H9 (cell line): ENCODE measurements at regions not wholly inside any gene's neighbourhood (a gene's known extent, or its start where the extent isn't known, plus 50 kb on each side); places are given as distances from the start of the nearest gene placed in this dataset.

Source experiments
- DNase-seq: peaks from one replicate; pipeline ENCODE4 v3.0.0-alpha.2; 2017
- H2AFZ ChIP-seq: one replicate; pipeline ENCODE4 v1.6.1; 2013; ENCODE audit warnings: mild to moderate bottlenecking, low read length, control low read depth, moderate library complexity
- H2AK5ac ChIP-seq: 2 replicates; pipeline ENCODE4 v1.6.1; 2013; ENCODE audit warnings: low read length, control low read depth, mixed read lengths; ENCODE audit not compliant: insufficient read length
- H2BK120ac ChIP-seq: one replicate; pipeline ENCODE4 v1.6.1; 2013; ENCODE audit warnings: low read depth, mild to moderate bottlenecking, low read length, control low read depth, inconsistent platforms; ENCODE audit not compliant: poor library complexity, severe bottlenecking
- H2BK12ac ChIP-seq: 2 replicates; pipeline ENCODE4 v1.6.1; 2013; ENCODE audit warnings: low read length, control low read depth, mixed read lengths, low read depth; ENCODE audit not compliant: insufficient read length
- H2BK15ac ChIP-seq: 2 replicates; pipeline ENCODE4 v1.6.1; 2013; ENCODE audit warnings: low read depth, low read length, control low read depth
- H2BK20ac ChIP-seq: one replicate; pipeline ENCODE4 v1.6.1; 2013; ENCODE audit warnings: low read depth, mild to moderate bottlenecking, low read length, control low read depth, inconsistent platforms; ENCODE audit not compliant: poor library complexity, severe bottlenecking
- H2BK5ac ChIP-seq: 2 replicates; pipeline ENCODE4 v1.6.1; 2013; ENCODE audit warnings: low read length, control low read depth, mixed read lengths; ENCODE audit not compliant: insufficient read length
- H3K14ac ChIP-seq: 2 replicates; pipeline ENCODE4 v1.6.1; 2013; ENCODE audit warnings: low read length, control low read depth; ENCODE audit not compliant: insufficient read depth
- H3K18ac ChIP-seq: 2 replicates; pipeline ENCODE4 v1.6.1; 2013; ENCODE audit warnings: low read depth, mild to moderate bottlenecking, mixed read lengths, low read length, control low read depth; ENCODE audit not compliant: insufficient read length
- H3K23ac ChIP-seq: 2 replicates; pipeline ENCODE4 v1.6.1; 2013; ENCODE audit warnings: low read length, control low read depth, mixed read lengths, low read depth; ENCODE audit not compliant: insufficient read length
- H3K23me2 ChIP-seq: 2 replicates; pipeline ENCODE4 v1.6.1; 2013; ENCODE audit warnings: low read depth, mild to moderate bottlenecking, mixed read lengths, low read length, control low read depth; ENCODE audit not compliant: insufficient read length, poor library complexity, severe bottlenecking
- H3K27ac ChIP-seq: 2 replicates; pipeline ENCODE4 v1.5.1; 2013; ENCODE audit warnings: low read length, control low read depth, mixed read lengths, low read depth; ENCODE audit not compliant: insufficient read length
- H3K27me3 ChIP-seq: 2 replicates; pipeline ENCODE4 v1.6.1; 2013; ENCODE audit warnings: low read length, control low read depth, inconsistent platforms; ENCODE audit not compliant: insufficient read depth
- H3K4ac ChIP-seq: 2 replicates; pipeline ENCODE4 v1.6.1; 2013; ENCODE audit warnings: low read depth, mild to moderate bottlenecking, control low read depth, inconsistent platforms, low read length, moderate library complexity
- H3K4me1 ChIP-seq: 2 replicates; pipeline ENCODE4 v1.6.1; 2013; ENCODE audit warnings: low read length, control low read depth, inconsistent platforms; ENCODE audit not compliant: insufficient read depth
- H3K4me2 ChIP-seq: 2 replicates; pipeline ENCODE4 v1.6.1; 2013; ENCODE audit warnings: low read length, control low read depth, mixed read lengths; ENCODE audit not compliant: insufficient read length, insufficient read depth
- H3K56ac ChIP-seq: 2 replicates; pipeline ENCODE4 v1.6.1; 2013; ENCODE audit warnings: low read depth, mild to moderate bottlenecking, mixed read lengths, low read length, control low read depth; ENCODE audit not compliant: insufficient read length
- H3K79me1 ChIP-seq: 2 replicates; pipeline ENCODE4 v1.6.1; 2013; ENCODE audit warnings: low read depth, mild to moderate bottlenecking, moderate library complexity, low read length, control low read depth, inconsistent platforms; ENCODE audit not compliant: insufficient read depth, poor library complexity, severe bottlenecking
- H3K79me2 ChIP-seq: 2 replicates; pipeline ENCODE4 v1.6.1; 2013; ENCODE audit warnings: low read length, control low read depth, inconsistent platforms; ENCODE audit not compliant: insufficient read depth
- H3K9ac ChIP-seq: 2 replicates; pipeline ENCODE4 v1.6.1; 2013; ENCODE audit warnings: low read length, control low read depth, mixed read lengths; ENCODE audit not compliant: insufficient read length; ENCODE audit errors: extremely low read depth
- H3K9me3 ChIP-seq: one replicate; pipeline ENCODE4 v1.6.1; 2013; ENCODE audit warnings: low read depth, low read length, inconsistent platforms; ENCODE audit not compliant: control insufficient read depth
- H3T11ph ChIP-seq: one replicate; pipeline ENCODE4 v1.6.1; 2013; ENCODE audit warnings: mild to moderate bottlenecking, low read length, control low read depth, inconsistent platforms
- H4K20me1 ChIP-seq: one replicate; pipeline ENCODE4 v1.6.1; 2013; ENCODE audit not compliant: control insufficient read depth, insufficient read length, insufficient read depth
- H4K5ac ChIP-seq: 2 replicates; pipeline ENCODE4 v1.6.1; 2013; ENCODE audit warnings: low read depth, mild to moderate bottlenecking, mixed read lengths, low read length, control low read depth; ENCODE audit not compliant: insufficient read length
- H4K8ac ChIP-seq: replicated peaks from 2 replicates; pipeline ENCODE4 v1.6.1; 2013; ENCODE audit warnings: low read length, control low read depth, mixed read lengths, low read depth; ENCODE audit not compliant: insufficient read length
- H4K91ac ChIP-seq: 2 replicates; pipeline ENCODE4 v1.6.1; 2013; ENCODE audit warnings: low read depth, mild to moderate bottlenecking, moderate library complexity, mixed read lengths, low read length, control low read depth; ENCODE audit not compliant: insufficient read length
- H3K27ac Mint-ChIP-seq, 3 experiments: 2 replicates in 2 of 3; 3 replicates in 1 of 3; pipeline ENCODE4 v1.8.0; 2020 to 2021; ENCODE audit warnings: mixed read lengths in 3 of 3, mild to moderate bottlenecking in 1 of 3, moderate library complexity in 1 of 3
- H3K27me3 Mint-ChIP-seq: 2 replicates; pipeline ENCODE4 v1.8.0; 2021; ENCODE audit warnings: low read depth, mild to moderate bottlenecking, moderate library complexity, mixed read lengths
- H3K36me3 Mint-ChIP-seq, 3 experiments: 2 replicates in 2 of 3; 3 replicates in 1 of 3; pipeline ENCODE4 v1.8.0; 2020 to 2021; ENCODE audit warnings: low read depth in 3 of 3, mixed read lengths in 3 of 3; ENCODE audit not compliant: insufficient read depth in 1 of 3
- H3K4me1 Mint-ChIP-seq, 2 experiments: 2 replicates each; pipeline ENCODE4 v1.8.0; 2020; ENCODE audit warnings: mixed read lengths in 2 of 2
- H3K4me3 Mint-ChIP-seq, 2 experiments: 2 replicates in 1 of 2; 3 replicates in 1 of 2; pipeline ENCODE4 v1.8.0; 2020 to 2021; ENCODE audit warnings: mild to moderate bottlenecking in 2 of 2, mixed read lengths in 2 of 2, moderate library complexity in 1 of 2
- H3K9me3 Mint-ChIP-seq, 2 experiments: 2 replicates in 1 of 2; 3 replicates in 1 of 2; pipeline ENCODE4 v1.8.0; 2020; ENCODE audit warnings: mild to moderate bottlenecking in 2 of 2, mixed read lengths in 2 of 2, moderate library complexity in 1 of 2
- WGBS: extraction: QIAGEN DNeasy Blood & Tissue Kit; methylation state at CpG from one replicate; pipeline ENCODE4 v1.1.7; 2013; ENCODE audit warnings: missing lambda C conversion rate, low lambda C conversion rate, mixed read lengths; ENCODE audit not compliant: insufficient read length; ENCODE audit errors: extremely low coverage; 5-methylcytosine and 5-hydroxymethylcytosine counted together
- TF ChIP-seq, protein P1 (sequence below): fragments of 200-600 bp; sonication (generic); conservative IDR thresholded peaks from 3 replicates; pipeline ENCODE4 v1.8.0; 2021; ENCODE audit warnings: antibody characterized with exemption, mild to moderate bottlenecking

DNA sequence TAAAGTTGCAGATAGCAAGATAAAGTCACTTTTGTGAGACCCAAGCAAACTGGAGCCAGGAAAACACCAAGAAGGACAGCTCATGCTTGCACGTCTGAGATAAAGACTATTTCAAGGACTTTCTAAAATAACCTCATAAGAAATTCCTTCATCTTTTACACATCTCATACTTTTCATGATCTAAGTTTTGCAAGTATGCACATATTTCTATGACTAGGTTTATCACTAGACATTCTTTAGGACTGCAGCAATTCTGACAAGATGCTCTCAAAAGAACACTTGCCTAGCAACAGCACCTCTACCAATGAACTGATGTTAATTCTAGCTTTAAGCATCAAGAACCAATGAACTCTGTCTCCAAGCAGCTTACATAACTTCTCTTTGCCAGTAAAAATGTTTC, 457.6 kb downstream of the SEMA3D start:
- no peaks in the 10 kb centered on the region for H3K9me3 ChIP-seq
- H2BK15ac ChIP-seq = no peak overlapping the region
- Mint-ChIP-seq H3K27me3 (no peaks in the 10 kb centered on the region), H3K9me3 (peaks cover 9% of the 10 kb centered on the region in 2 experiments; a peak in 4 of 5 replicates), H3K27ac (no peak overlapping the region), H3K36me3 (peaks cover 4 to 22% (median 4%) of the 10 kb centered on the region in 3 experiments; a peak in 6 of 7 replicates), H3K4me3 (no peak overlapping the region), H3K4me1 (no peaks in the 10 kb centered on the region)
- H3K4me2 ChIP-seq = no peak overlapping the region
- no peaks in the 10 kb centered on the region for H3K4me1 ChIP-seq
- no peak overlapping the region for H3K9ac ChIP-seq
- no peak overlapping the region for H3K56ac ChIP-seq
- H3K23me2 ChIP-seq = no peaks in the 10 kb centered on the region
- H2AFZ ChIP-seq = no peak overlapping the region
- H2AK5ac ChIP-seq = no peak overlapping the region
- H2BK20ac ChIP-seq = no peak overlapping the region
- no peak overlapping the region for H2BK120ac ChIP-seq
- no peak overlapping the region for H3K4ac ChIP-seq
- no peaks in the 10 kb centered on the region for H3K79me2 ChIP-seq
- H4K5ac ChIP-seq = no peak overlapping the region
- H4K20me1 ChIP-seq = no peaks in the 10 kb centered on the region
- DNase-seq = no peak
- no peak overlapping the region for H3T11ph ChIP-seq
- no peak overlapping the region for H2BK5ac ChIP-seq
- H3K79me1 ChIP-seq = no peaks in the 10 kb centered on the region
- no peak overlapping the region for H2BK12ac ChIP-seq
- no peak overlapping the region for H4K91ac ChIP-seq
- WGBS = no CpG with 5 or more reads among the region's 1 CpG
- H3K27me3 ChIP-seq = no peaks in the 10 kb centered on the region
- no peak overlapping the region for H3K18ac ChIP-seq
- TF ChIP-seq, protein P1, sequence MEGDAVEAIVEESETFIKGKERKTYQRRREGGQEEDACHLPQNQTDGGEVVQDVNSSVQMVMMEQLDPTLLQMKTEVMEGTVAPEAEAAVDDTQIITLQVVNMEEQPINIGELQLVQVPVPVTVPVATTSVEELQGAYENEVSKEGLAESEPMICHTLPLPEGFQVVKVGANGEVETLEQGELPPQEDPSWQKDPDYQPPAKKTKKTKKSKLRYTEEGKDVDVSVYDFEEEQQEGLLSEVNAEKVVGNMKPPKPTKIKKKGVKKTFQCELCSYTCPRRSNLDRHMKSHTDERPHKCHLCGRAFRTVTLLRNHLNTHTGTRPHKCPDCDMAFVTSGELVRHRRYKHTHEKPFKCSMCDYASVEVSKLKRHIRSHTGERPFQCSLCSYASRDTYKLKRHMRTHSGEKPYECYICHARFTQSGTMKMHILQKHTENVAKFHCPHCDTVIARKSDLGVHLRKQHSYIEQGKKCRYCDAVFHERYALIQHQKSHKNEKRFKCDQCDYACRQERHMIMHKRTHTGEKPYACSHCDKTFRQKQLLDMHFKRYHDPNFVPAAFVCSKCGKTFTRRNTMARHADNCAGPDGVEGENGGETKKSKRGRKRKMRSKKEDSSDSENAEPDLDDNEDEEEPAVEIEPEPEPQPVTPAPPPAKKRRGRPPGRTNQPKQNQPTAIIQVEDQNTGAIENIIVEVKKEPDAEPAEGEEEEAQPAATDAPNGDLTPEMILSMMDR = no peak
- no peak overlapping the region for H3K14ac ChIP-seq
- no peak overlapping the region for H3K27ac ChIP-seq
- H3K23ac ChIP-seq = no peak overlapping the region
- no peak overlapping the region for H4K8ac ChIP-seq
